ENCODE measurements at regions not wholly inside any gene's neighbourhood (a gene's known extent, or its start where the extent isn't known, plus 50 kb on each side); places are given as distances from the start of the nearest gene placed in this dataset.

DNA sequence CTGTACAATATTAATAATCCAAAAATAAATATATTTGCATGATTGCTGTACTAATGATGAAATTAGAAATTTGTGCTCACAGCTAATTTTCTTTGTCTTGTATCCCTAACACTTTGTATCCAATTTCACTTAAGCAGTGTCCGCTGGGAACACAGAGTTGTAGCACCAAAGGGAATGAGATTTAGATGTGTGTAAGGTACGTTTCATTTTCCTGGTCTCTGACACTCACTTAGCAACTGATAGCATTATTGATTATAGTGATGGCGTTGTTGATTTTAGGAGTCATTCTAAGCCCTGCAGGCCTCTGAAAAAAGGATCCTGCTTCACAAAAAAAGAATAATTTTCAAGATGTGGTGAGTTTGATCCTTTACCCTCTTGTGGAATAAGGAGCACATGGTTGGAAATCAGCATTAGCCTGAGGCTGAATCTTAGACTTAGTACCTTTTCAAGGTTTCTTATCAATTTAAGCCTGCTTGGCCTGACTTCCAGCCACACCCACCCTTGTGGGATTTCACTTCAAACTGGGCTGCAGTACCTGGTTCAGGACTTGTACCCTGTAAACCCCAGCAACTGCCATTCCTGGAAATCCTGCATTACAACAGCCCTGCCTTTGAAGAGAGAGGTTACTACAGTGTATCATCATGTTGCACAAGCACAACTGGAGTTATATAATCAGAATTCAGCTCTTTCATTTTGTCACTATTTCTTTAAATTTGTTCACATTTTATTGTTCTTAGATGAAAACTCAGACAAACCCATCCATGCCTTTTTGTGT, 116.2 kb downstream of the RND3 start:
- no peak for TF ChIP-seq POLR2A (IDR thresholded peaks at IDR 0.05; ENCODE audit: borderline replicate concordance, extremely low read depth, insufficient read depth, insufficient read length)
- TF ChIP-seq EGR1 (IDR thresholded peaks at IDR 0.05; ENCODE audit: low read depth), result no peak
- TF ChIP-seq EZH2 (IDR thresholded peaks at IDR 0.05), result no peak
- TF ChIP-seq POLR2AphosphoS5 (IDR thresholded peaks at IDR 0.05; ENCODE audit: low read depth, low read length), result no peak
- no peak for TF ChIP-seq CTCF (IDR thresholded peaks at IDR 0.05 in 2 of 3, conservative IDR thresholded peaks at IDR 0.05 in 1 of 3; ENCODE audit: borderline replicate concordance in 1 of 3, insufficient read depth in 1 of 3, low read depth in 2 of 3, low read length in 2 of 3)
- TF ChIP-seq, protein P1, sequence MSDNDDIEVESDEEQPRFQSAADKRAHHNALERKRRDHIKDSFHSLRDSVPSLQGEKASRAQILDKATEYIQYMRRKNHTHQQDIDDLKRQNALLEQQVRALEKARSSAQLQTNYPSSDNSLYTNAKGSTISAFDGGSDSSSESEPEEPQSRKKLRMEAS (IDR thresholded peaks at IDR 0.05), result no peak
